D721Med (cell line): ENCODE measurements at regions not wholly inside any gene's neighbourhood (a gene's known extent, or its start where the extent isn't known, plus 50 kb on each side); places are given as distances from the start of the nearest gene placed in this dataset.

Experiments used
- DNase-seq: peaks from one replicate; pipeline ENCODE4 v3.0.0; 2011; ENCODE audit warnings: low spot score; ENCODE audit not compliant: insufficient read length
- FAIRE-seq: peaks from 2 replicates; lab custom pipeline; 2011; peaks lifted over from hg19 to GRCh38; lab: Jason Lieb, UNC
- TF ChIP-seq, protein P1 (sequence below): IDR thresholded peaks from 2 replicates; pipeline ENCODE4 v1.5.1; 2012; ENCODE audit warnings: mild to moderate bottlenecking, control low read depth; ENCODE audit not compliant: insufficient read depth; ENCODE audit errors: missing control alignments

DNA sequence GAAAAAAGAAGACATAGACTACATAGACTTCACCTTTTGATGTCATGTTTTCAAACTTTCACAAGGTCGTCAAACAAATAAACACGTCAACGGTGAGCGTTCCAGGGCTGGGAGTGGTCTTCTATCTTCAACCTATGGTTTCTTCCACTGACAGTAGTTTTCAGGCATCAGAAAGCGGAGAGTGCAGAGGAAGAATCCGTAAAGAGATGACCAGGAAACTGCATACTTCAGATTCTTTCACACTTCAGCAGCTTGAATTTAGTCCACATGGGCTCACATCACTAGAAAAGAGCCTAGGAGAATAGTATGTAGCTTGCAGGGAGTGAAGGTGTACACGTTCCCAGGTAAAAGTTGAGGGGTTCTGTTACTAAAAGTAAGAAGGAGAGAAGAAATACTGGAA, 58.5 kb downstream of the NPY1R start:
- DNase-seq (no peak), FAIRE-seq (no peak)
- TF ChIP-seq, protein P1, sequence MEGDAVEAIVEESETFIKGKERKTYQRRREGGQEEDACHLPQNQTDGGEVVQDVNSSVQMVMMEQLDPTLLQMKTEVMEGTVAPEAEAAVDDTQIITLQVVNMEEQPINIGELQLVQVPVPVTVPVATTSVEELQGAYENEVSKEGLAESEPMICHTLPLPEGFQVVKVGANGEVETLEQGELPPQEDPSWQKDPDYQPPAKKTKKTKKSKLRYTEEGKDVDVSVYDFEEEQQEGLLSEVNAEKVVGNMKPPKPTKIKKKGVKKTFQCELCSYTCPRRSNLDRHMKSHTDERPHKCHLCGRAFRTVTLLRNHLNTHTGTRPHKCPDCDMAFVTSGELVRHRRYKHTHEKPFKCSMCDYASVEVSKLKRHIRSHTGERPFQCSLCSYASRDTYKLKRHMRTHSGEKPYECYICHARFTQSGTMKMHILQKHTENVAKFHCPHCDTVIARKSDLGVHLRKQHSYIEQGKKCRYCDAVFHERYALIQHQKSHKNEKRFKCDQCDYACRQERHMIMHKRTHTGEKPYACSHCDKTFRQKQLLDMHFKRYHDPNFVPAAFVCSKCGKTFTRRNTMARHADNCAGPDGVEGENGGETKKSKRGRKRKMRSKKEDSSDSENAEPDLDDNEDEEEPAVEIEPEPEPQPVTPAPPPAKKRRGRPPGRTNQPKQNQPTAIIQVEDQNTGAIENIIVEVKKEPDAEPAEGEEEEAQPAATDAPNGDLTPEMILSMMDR: no peak

DNA sequence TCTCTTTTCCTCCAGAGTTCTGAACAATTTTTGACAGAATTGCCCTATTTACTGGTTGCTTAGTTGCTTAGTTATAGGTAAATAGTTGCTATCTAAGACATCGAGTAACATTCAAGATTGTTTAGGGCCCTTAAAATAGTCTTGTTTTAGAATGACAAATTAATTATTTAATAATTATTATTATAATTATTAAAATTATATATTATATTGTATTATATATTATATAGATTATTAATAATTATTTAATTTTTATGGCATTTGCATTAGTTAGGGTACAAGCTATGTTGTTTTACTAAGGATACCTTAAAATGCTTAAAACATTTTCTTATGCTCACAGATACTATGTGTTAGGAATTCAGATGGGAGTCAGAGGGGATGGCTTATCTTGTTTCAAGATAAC, 59.2 kb downstream of the NPY1R start:
- FAIRE-seq (no peak), DNase-seq (no peak)
- TF ChIP-seq, protein P1: no peak

DNA sequence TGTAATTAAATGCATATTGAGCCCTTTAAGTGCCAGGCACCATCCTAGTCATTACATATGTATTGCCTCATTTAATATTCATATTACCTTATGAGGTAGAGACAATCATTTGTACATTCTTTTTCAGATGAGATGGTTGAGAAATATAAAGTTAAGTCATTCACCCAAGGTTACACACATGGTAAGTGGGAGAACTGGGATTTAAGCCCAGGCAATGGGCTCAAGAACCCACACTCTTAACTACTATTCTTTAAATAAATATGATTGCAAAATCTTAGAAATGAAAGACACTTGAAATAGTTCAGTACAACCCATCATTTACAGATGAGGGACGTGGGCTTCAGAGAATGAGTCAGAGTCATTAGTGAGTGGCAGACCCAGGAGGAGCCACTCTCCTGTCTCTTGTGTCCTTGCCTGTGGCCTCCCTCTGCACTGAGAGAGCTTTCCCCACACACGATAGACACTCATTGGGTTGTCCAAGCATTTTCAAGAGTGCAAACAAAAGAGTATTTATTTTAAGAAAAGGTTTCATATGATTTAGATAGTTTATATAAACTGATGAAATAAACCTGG, 60.8 kb downstream of the NPY1R start:
- TF ChIP-seq, protein P1: no peak
- DNase-seq (no peak), FAIRE-seq (no peak)

DNA sequence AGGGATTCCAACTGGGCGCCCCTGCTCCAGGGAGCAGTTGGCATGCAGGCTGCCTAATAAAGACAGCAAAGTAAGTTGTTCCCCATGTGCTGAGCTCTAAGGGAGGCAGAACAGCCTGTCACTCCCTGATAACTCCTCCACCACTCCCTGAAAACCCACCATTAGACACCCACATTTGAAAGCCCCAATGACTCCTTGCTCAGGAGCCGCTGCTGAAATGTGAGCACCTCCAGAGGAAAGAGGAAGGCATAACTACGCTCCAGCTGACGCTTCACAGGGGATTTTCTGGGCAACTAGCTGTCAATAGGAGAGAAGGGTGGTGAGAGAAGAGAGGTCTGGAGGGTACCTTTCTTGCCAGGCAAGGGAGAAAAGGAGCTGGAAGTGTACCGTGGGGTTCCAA, 62.5 kb downstream of the NPY1R start:
- FAIRE-seq: no peak
- TF ChIP-seq, protein P1: no peak
- DNase-seq: no peak

DNA sequence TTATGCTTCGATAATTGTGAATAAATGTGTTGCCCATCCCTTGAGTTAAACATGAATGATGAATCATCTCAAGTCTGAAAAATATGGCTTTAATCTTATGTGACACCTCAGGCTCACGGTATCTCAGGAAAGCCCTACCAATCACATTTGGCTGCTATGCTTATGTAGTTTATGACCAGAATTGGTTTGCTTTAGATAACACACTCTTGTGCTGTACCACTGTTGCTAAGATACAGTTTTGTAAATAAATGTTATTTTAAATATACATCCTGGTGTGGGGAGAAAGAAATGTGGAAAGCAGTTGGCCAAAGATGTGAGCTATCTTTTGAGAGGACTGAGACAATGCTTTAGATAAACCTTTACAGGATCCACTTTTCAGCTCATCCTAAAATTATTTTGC, 63.2 kb downstream of the NPY1R start:
- TF ChIP-seq, protein P1: no peak
- FAIRE-seq (no peak), DNase-seq (no peak)

DNA sequence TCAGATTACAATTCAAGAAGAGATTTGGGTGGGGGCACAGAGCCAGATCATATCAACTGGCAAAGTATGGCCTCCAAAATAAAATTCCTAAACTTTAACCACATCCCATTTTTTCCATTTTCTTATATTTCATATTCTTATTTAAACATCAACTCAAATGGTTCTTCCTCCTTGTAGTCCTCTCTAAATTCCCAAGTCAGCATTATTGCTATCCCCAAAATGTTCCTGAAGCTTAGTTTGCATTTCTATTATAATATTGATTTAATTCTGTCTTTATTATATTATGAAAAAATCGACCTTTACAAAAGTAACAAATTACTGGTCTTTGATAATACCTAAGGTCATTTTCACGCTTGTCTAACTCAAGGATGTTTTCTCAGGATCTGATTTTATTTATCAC, 67.5 kb downstream of the NPY1R start:
- DNase-seq (no peak), FAIRE-seq (no peak)
- TF ChIP-seq, protein P1: no peak

DNA sequence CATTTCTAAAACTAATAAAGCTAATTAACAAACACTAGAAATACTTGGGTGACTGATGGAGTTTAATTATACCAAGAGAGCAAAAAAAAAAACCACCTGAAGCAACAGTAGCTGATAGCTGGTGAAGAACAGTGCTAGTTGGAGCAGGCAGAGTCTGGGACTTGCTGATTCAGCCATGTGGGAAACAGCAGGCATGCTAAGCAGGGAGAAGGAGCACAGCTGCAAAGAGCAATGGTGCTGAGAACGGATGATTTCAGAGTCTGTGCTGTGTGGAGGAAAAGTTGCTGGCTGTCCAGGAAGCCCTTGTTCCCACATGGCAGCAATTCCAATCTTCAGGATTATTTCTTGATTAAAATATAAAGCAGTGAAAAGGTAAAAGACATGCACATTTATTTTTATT, 68.8 kb downstream of the NPY1R start:
- TF ChIP-seq, protein P1: no peak
- FAIRE-seq: no peak
- no peak for DNase-seq
